Nucleus accumbens (tissue), 56 donors: ENCODE measurements at regions not wholly inside any gene's neighbourhood (a gene's known extent, or its start where the extent isn't known, plus 50 kb on each side); places are given as distances from the start of the nearest gene placed in this dataset.

ENCODE experiments used
- DNase-seq, 56 donors: peaks; one replicate each; lab custom pipeline; 2025; lab: John Stamatoyannopoulos, UW

DNA sequence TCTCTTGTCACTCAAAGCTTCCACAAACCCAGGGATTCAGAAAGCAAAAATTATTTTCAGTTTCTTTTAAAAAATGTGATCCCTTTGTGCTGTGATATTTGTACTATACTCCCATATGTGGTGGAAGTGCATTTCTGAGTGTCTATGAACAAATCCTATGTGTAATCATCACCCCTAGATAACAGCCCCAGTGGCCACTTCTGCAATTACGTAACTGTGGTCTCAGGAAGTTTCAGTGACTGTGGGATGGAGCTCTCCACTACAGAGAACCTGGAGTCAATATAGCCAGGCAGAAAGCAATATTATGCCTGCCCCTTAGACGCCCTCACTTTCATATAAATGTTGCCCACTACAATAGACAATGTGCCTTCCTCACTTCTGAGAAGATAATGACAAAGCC, 1101.7 kb upstream of the GHITM start:
- DNase-seq = no peak

DNA sequence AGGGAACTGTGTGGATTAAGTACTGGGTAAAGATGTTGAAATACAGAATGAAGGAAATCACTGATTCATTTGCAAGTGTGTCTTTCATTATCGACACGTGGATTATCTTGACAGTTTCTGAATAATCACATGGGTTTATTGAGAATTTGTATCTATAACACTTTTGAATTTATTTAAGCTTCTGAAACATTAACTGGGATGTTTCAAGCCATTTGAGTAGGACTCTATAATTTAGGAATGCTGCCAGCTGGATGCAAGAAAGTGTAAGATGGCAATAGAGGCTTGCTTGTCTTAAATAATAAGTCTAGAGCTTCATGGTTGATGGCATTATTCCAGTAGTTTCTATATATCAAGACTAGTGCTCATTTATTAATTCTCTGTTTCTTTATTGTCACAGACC, 1100.7 kb upstream of the GHITM start:
- DNase-seq = no peak

DNA sequence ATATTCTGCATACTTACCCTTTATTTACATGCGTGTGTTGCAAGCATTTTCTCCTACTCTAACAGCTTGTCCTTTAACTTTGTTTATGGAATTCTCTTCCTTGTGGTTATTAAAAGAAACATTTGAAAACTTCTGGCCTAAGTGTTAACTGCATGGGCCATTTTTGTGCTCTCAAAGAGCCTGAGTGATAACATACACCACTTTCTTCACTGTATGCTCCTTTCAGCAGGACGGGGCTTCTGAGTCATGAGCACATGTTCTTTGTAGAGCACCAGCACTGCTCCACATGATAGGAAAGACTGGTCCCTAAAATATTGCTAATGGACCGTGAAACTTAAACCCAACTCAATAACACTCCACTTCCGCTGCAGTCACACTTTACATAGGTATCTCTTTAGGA, 1093.6 kb upstream of the GHITM start:
- no peak for DNase-seq

DNA sequence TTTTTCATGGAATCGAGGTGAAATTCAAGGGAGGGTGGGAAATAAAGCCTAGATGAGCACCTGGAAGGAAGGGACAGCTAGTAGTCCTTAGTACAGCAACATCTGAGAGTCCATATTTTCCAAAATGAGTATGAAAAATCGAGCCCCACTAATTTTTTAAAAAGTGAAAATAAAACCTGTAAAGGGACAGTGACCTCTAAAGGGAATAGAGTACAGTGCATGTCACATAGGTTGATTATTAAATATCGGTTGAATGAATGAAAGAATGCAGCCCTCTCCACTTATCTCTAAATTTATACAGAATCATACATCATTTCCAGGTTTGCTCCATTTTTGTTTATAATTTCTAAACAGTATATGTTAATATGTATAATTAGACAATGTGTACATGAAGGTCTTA, 1088.5 kb upstream of the GHITM start:
- DNase-seq = no peak

DNA sequence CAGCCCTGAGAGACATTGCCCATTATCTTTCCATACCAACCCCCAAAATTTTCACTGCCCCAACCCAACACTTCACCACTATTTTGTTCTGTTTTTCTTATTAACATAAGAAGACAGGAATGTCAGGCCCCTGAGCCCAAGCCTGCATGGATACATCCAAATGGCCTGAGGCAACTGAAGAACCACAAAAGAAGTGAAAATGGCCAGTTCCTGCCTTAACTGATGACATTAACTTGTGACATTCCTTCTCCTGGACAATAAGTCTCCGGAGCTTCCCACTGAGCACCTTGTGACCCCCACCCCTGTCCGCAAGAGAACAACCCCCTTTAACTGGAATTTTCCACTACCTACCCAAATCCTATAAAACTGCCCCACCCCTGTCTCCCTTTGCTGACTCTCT, 1076.4 kb upstream of the GHITM start:
- DNase-seq = no peak

DNA sequence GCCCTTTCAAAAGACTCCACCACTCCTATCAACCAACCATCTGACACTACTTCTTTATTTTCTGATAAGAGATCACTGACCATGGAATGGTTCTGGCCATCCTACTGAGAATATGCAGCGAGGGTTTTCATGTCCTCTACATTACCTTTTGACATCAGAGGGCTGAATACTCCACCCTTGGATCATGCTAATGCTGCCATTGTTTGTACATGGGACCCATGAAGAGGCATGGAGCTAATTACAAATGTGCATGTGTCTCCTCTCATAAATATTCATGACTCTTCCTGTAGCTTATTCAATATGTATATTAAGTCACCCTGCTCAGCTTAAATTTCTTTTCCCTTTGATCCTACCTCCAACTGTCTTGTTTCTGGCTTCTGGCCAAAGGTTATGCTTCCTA, 1065.8 kb upstream of the GHITM start:
- no peak for DNase-seq

DNA sequence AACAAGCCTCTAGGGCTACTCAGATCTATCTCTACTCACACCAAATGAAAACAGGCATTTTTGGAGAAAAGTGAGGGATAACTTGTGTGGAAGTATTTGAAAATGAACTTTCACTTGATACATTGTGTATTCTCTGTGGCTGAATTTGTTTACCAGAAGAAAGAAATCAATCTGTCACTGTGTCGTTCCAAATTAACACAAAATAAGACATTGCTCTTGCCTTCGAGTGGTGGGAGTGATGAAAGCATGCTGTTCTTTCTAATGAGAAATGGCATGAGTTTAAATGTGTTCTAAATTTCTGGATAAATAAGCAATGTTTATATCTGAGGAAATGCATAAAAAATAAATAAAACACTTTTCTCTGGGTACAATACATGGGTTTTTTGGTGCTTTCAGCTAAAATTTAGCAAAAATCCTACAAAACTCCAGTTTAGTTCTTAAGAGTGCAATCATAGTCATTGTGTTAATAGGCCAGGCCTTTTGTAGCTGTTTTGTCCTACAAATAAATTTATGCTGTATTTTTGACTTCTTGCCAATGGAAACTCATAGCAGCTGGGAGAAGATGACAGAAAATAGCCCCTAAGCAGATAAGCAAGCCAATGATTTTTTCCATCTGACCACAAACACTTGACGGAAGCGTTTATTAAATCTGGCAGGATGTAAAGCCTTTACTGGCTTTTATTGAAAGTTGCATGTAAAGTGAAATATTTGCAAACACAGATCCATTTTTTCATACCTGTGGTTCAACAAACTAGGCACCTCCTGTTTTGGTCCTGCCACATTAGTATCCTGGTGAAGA, 1064.1 kb upstream of the GHITM start:
- no peak for DNase-seq

DNA sequence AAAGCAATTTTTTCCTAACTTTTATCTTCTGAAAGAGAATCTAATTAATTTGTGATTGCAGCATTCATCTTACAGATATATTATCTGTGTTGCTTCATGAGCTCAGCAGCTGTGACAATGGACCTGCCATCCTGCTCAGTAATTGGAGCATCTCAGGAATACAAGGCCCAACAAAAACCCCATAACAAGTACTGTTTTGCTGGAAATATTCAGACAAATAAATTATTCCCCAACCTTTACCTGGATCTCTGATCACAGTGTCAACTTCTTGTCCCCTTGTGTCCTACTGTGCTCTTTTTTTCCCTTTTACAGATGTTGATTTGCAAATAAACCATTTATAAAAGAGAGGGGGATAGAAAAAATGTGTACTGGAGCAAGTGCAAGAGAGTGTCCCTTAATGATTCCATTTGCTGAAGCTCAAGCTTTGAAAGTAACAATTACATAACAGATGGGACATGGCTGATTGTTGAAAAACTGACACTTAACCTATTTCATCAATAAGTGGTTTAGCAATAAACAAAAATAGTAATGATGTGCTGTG, 1063.4 kb upstream of the GHITM start:
- no peak for DNase-seq

DNA sequence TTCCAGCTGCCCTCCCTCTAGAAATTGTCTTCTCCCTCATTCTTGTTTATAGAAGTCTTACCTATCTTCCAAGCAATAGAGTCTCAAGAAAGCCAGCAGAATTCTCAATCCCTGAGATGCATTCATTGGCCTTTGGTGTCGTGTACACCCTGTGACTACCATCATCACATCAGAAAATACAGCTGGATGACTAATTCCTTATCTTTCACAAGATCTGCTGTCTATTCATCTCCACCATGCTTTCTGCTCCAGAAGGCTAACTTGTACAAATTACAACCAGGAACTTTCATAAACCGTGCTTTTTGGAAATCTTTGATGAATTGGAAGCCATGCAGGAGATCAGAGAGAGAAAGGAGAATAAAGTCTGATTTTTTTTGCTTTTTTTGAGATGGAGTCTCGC, 1062.9 kb upstream of the GHITM start:
- no peak for DNase-seq

DNA sequence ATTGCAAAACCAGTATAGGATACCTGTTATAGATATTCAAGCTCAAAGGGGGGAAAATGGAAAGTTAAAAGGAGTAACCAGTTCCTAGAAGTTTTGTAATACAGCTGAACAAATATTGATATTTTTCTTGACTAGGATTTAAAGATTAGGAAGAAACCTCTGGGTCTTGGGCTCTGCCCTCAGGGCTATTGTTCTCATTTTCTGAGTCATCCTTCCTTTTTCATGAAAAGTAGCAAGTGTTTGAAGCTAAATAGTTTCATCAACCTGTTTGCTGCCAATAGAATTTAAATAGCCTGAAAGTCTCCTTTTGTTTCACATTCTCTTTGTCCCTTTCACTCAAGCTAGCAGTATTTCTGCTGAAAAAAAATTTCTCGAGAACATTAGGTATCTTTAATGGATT, 1061.1 kb upstream of the GHITM start:
- DNase-seq = no peak

DNA sequence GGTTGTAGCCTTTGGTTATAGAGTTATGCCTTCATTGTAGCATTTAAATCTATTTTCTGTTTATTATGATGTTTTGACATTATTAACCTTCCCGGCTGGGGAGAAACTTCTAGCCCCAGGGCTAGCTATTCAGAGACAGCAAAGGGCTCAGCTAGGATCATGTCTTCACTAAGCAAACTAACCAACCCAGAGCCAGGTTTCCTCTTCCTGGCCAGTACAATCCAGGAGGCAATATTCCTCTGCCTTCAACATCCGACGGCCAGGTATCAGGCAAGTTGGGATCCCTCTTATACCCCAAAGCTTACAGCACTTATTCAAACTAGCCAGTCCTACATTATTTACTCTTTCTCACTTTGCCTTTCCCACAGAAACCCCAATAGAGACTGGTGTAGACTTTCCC, 1060.7 kb upstream of the GHITM start:
- no peak for DNase-seq

DNA sequence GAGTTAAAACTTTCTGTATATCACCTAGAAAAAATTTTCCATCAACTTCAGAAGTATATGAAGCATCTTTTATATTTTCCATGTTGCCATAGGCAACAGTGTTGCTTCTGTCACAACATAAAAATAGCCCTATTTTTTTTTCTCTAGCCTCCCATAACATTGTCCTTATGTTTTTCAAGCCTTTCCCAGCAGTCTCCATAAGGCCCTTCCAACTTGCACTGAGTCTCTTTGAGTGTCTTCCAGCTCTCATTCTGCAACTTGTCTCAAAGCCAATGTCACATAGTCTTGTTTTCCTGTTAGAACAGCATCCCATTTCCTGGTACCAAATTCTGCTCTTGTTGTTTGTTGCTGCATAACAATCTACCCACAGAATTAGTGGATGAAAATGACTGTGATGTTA, 1055.5 kb upstream of the GHITM start:
- DNase-seq = peak in 1 of 56 donors; percentile 1

DNA sequence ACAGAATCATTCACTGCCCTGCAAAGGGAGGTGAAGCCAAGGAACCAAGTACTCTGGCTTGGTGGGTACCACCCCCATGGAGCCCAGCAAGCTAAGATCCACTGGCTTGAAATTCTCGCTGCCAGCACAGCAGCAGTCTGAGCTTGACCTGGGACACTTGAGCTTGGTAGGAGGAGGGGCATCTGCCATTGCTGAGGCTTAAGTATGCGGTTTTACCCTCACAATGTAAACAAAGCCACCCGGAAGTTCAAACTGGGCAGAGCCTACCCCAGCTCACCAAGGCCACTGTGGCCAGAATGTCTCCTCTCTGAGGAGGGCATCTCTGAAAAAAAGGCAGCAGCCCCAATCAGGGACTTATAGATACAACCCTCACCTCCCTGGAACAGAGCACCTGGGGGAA, 1050.0 kb upstream of the GHITM start:
- DNase-seq = no peak

DNA sequence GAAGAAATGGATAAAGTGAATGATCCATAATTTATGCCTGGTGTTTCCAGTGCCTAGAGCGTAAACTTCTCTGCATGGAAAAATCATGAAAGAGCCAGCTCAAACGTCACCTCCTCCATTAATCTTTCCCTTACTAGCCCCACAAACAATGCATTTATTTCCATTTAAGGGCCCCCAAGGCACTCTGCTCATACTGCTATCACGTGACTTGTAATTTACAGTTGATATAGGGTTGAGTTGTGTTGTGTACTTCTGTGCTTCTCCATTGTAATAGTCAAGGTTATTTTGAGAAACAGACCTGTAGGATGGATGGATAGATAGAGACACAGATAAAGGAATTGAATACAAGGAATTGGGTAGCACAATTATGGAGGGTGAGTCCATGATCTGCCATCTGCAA, 1034.7 kb upstream of the GHITM start:
- DNase-seq = no peak

DNA sequence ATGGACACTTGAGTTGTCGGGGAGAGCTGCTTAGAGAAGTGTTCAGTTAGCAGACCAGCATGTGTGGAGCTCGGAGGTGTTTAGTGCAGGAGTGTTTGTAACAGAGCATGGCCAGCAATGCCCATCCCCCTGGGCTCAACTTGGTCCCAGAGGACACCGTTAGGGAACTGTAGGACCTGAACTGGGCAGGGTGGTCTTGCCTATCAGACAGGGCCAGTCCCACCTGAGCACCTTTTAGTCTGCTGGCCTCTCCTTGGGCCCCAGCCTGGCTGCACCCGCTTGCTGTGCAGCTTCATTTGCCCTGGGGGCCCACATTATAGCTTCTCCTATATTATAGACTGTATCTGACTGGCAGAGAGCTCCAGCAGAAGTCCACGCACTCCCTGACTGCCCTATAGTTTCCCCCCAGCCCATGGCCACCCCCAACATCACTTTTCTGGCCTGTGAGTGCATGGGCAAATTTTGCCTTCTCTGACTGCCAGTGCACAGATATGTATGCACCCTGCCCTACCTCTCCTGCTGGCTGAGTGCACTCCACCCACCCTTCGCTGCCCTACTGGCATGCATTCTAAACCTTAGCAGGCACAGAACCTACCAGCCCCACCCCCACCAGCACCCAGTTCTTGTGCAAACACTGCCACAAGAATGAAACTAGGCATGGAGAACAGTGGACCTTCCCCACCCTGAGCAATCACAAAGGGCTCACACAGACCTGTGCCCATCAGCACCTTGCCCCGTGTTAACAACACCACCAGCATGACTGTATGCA, 1030.6 kb upstream of the GHITM start:
- DNase-seq = no peak

DNA sequence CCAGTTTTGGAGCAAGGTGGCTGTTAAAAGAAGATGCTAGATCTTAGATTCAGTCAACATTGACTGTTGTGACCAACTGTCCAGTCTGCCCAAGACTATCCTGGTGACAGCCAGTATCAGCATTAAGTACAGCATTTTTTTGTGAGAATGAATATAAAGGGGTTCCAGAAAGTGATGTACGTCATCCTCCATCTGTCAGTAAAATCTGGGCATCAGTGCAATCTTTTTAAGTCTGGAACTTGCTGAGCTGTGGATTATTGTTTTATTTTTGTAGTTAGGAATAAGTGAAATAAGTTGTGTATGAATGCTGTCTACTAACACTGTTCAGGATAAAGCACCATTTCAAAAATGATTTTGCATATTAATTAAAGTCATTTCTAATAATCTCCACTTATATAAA, 1020.0 kb upstream of the GHITM start:
- no peak for DNase-seq

DNA sequence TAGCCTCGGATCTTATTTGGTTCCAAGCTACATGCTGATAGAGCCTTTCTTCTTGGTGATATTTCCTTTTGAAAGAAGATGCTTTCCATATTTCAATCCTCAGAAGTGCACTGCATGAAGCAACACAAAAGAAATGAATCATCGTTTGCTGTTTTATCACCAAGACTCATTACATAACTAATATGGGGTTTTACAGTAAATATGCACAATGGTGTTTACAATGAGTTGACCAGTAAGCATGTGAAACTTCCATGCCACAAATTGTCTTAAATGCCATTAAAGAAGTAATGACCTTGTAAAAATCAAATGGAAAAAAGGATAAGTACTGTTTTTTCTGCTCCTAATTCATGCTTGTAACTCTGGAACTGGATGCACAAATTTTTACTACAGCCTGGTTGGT, 1017.0 kb upstream of the GHITM start:
- DNase-seq = no peak

DNA sequence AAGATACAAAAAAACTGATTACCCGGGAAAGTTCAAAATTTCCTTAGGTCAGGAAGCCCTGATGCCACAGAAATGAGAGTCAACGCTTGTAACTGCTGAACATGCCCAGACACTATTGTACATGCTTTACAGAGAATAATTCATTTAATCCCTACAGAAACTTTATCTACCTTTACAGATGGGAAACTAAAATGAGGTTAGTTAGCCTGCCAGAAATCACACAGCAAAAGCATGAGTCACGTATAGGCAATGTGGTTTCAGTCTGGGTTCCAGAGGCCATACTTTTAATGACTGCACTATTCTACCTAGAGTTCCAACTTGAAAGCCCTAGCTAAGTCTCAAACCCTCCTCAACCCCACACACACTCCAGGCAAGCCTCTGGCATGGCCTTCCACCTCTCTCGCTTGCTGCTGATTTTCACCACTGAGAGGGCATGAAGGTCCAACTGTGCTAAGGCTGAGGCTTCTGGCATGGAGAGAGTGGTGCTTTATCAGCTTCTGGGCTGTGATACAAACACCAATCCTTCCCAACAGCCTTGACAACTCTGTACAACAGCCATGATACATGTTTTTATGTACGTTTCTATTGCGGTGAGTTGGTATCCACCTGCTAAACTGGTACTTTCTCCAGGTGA, 1011.2 kb upstream of the GHITM start:
- no peak for DNase-seq

DNA sequence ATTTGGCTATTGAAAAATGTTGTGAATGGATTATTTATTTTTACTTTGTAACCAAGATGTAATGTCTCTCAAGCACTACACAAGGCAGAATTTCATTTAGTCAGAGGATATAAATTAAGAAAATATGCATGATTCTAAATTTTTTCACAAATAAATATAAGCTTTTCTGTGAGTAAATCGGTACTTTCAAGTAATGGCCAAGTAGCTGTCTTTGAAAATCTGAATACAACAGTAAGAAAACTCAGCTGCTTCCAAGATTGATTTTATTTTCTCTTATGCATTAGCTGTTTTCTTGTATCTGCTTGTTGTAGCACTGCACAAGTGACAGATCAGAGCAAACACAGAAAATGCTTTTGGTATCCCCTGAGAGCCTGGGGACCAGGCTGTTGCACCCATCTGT, 998.5 kb upstream of the GHITM start:
- no peak for DNase-seq

DNA sequence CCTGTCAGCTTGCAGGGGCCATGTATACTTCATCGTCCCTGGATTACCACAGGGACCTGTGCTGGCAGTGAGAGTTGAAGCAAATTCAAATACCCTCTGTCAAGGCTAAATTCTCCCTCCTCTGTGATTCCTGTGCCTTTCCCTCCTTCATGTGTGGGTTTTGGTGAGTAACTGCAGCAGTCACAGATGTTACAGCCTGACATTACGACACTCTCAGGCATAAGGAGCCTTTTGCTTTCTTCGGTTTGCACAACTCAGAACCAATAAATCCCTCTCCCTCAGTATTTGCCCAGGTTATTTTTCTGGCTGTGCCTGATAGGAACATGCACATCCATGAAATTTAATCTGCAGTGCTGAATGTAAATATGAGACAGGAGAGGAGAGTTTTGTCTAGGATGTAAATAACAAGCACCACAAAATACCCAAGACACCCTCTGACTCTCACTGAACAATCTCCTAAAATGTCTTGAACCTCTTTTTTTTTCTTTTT, 997.2 kb upstream of the GHITM start:
- DNase-seq = no peak

DNA sequence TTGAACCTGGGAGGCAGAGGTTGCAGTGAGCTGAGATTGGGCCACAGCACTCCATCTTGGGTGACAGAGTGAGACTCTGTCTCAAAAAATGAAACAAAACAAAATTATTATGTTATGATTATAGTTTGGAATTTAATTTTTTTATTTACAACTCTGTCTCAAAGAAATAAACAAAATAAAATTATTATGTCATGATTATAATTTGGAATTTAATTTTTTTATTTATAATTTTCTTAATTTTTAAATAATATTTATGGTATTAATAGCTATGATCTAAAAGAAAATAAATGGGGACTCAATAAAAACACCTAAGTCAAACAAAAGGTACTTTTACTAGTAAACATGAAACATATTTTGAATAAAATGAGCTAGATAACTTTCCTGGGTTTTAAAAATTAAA, 994.8 kb upstream of the GHITM start:
- no peak for DNase-seq
